ENCODE measurements at regions not wholly inside any gene's neighbourhood (a gene's known extent, or its start where the extent isn't known, plus 50 kb on each side); places are given as distances from the start of the nearest gene placed in this dataset.

DNA sequence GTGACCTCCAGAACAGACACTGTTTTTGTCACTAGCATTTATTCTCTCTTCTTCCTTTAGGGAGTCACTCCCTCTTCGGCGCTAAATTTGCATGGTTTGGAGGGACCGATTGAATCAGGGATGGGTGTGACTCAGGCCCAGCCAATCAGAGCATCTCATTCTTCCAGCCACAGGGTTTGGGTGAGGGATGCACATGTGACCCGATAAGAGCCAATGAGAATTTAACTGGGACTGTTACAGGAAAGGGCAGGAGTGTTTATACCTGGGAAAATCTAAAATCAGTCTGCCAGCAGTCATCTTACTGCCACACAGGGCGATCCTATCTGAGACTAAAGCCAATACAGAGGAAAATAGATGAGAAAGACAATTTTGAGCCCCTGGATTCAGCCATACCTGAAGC lies 351.2 kb upstream of the ERCC4 start:
- Histone ChIP-seq H3K9me3 (ENCODE audit: control insufficient read depth in 4 of 4, low read length in 3 of 4) (no peaks in the 10 kb centered on the region), H3K27ac (ENCODE audit: low read depth in 1 of 2, low read length in 2 of 2) (no peak overlapping the region), H3K4me1 (ENCODE audit: control insufficient read depth in 4 of 4, insufficient read depth in 4 of 4, low read length in 3 of 4) (no peaks in the 10 kb centered on the region), H3K9ac (ENCODE audit: low read depth in 1 of 2, low read length in 2 of 2) (no peak overlapping the region), H3K36me3 (ENCODE audit: control insufficient read depth in 4 of 4, insufficient read depth in 3 of 4, low read depth in 1 of 4, low read length in 3 of 4) (no peaks in the 10 kb centered on the region), H3K27me3 (ENCODE audit: control insufficient read depth in 4 of 4, insufficient read depth in 4 of 4, low read length in 3 of 4) (no peaks in the 10 kb centered on the region), H3K4me3 (ENCODE audit: low read depth in 1 of 3, low read length in 3 of 3) (no peak overlapping the region)
- DNase-seq (ENCODE audit: low spot score), result no peak
- 93% methylated on average over 5 of the region's 5 CpGs for whole genome bisulfite sequencing
- TF ChIP-seq GABPA (IDR thresholded peaks at IDR 0.05 in 1 of 2, conservative IDR thresholded peaks at IDR 0.05 in 1 of 2) (no peak), SP1 (IDR thresholded peaks at IDR 0.05) (no peak), TAF1 (conservative IDR thresholded peaks at IDR 0.05) (no peak), HNF4A (conservative IDR thresholded peaks at IDR 0.05) (no peak), EGR1 (IDR thresholded peaks at IDR 0.05; ENCODE audit: low read depth in 2 of 2) (no peak), NR2F2 (IDR thresholded peaks at IDR 0.05) (no peak), RXRA (IDR thresholded peaks at IDR 0.05) (no peak), FOXA1 (IDR thresholded peaks at IDR 0.05) (no peak)
- TF ChIP-seq, protein P1, sequence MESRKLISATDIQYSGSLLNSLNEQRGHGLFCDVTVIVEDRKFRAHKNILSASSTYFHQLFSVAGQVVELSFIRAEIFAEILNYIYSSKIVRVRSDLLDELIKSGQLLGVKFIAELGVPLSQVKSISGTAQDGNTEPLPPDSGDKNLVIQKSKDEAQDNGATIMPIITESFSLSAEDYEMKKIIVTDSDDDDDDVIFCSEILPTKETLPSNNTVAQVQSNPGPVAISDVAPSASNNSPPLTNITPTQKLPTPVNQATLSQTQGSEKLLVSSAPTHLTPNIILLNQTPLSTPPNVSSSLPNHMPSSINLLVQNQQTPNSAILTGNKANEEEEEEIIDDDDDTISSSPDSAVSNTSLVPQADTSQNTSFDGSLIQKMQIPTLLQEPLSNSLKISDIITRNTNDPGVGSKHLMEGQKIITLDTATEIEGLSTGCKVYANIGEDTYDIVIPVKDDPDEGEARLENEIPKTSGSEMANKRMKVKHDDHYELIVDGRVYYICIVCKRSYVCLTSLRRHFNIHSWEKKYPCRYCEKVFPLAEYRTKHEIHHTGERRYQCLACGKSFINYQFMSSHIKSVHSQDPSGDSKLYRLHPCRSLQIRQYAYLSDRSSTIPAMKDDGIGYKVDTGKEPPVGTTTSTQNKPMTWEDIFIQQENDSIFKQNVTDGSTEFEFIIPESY (IDR thresholded peaks at IDR 0.05), result no peak
- TF ChIP-seq, protein P2, sequence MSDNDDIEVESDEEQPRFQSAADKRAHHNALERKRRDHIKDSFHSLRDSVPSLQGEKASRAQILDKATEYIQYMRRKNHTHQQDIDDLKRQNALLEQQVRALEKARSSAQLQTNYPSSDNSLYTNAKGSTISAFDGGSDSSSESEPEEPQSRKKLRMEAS (IDR thresholded peaks at IDR 0.05), result no peak
- TF ChIP-seq, protein P3, sequence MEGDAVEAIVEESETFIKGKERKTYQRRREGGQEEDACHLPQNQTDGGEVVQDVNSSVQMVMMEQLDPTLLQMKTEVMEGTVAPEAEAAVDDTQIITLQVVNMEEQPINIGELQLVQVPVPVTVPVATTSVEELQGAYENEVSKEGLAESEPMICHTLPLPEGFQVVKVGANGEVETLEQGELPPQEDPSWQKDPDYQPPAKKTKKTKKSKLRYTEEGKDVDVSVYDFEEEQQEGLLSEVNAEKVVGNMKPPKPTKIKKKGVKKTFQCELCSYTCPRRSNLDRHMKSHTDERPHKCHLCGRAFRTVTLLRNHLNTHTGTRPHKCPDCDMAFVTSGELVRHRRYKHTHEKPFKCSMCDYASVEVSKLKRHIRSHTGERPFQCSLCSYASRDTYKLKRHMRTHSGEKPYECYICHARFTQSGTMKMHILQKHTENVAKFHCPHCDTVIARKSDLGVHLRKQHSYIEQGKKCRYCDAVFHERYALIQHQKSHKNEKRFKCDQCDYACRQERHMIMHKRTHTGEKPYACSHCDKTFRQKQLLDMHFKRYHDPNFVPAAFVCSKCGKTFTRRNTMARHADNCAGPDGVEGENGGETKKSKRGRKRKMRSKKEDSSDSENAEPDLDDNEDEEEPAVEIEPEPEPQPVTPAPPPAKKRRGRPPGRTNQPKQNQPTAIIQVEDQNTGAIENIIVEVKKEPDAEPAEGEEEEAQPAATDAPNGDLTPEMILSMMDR (IDR thresholded peaks at IDR 0.05; ENCODE audit: low read depth, low read length, missing input control), result no peak

DNA sequence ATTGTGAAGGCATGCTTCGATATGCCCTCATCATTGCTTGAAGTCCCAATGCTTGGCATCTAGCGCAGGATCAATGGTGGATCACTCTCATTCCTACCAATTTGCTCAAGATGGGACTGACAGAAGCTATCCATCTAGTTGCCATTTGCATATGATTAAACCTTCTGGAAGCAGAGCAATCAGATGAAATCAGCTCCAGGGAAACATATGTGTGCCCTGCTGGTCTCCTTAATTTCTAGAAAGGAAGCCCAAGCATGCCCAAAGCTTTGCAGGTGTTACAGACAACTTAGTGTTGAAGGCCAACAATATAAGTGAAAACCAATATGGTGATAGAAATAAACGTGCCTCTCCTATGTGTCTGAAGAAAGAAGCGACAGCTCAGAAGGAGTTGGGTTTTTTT lies 350.0 kb upstream of the ERCC4 start:
- Histone ChIP-seq H3K4me1 (ENCODE audit: control insufficient read depth in 4 of 4, insufficient read depth in 4 of 4, low read length in 3 of 4) (peaks cover 0 to 4% (median 1%) of the 10 kb centered on the region in 4 donors), H3K27ac (ENCODE audit: low read depth in 1 of 2, low read length in 2 of 2) (no peak overlapping the region), H3K27me3 (ENCODE audit: control insufficient read depth in 4 of 4, insufficient read depth in 4 of 4, low read length in 3 of 4) (no peaks in the 10 kb centered on the region), H3K9ac (ENCODE audit: low read depth in 1 of 2, low read length in 2 of 2) (no peak overlapping the region), H3K36me3 (ENCODE audit: control insufficient read depth in 4 of 4, insufficient read depth in 3 of 4, low read depth in 1 of 4, low read length in 3 of 4) (no peaks in the 10 kb centered on the region), H3K9me3 (ENCODE audit: control insufficient read depth in 4 of 4, low read length in 3 of 4) (no peaks in the 10 kb centered on the region), H3K4me3 (ENCODE audit: low read depth in 1 of 3, low read length in 3 of 3) (no peak overlapping the region)
- TF ChIP-seq NR2F2 (IDR thresholded peaks at IDR 0.05) (no peak), GABPA (IDR thresholded peaks at IDR 0.05 in 1 of 2, conservative IDR thresholded peaks at IDR 0.05 in 1 of 2) (no peak), RXRA (IDR thresholded peaks at IDR 0.05) (no peak), YY1 (IDR thresholded peaks at IDR 0.05) (no peak), HNF4A (conservative IDR thresholded peaks at IDR 0.05) (no peak), FOXA2 (IDR thresholded peaks at IDR 0.05) (no peak), EGR1 (IDR thresholded peaks at IDR 0.05; ENCODE audit: low read depth in 2 of 2) (no peak)
- TF ChIP-seq, protein P2 (IDR thresholded peaks at IDR 0.05), result no peak
- TF ChIP-seq, protein P4, sequence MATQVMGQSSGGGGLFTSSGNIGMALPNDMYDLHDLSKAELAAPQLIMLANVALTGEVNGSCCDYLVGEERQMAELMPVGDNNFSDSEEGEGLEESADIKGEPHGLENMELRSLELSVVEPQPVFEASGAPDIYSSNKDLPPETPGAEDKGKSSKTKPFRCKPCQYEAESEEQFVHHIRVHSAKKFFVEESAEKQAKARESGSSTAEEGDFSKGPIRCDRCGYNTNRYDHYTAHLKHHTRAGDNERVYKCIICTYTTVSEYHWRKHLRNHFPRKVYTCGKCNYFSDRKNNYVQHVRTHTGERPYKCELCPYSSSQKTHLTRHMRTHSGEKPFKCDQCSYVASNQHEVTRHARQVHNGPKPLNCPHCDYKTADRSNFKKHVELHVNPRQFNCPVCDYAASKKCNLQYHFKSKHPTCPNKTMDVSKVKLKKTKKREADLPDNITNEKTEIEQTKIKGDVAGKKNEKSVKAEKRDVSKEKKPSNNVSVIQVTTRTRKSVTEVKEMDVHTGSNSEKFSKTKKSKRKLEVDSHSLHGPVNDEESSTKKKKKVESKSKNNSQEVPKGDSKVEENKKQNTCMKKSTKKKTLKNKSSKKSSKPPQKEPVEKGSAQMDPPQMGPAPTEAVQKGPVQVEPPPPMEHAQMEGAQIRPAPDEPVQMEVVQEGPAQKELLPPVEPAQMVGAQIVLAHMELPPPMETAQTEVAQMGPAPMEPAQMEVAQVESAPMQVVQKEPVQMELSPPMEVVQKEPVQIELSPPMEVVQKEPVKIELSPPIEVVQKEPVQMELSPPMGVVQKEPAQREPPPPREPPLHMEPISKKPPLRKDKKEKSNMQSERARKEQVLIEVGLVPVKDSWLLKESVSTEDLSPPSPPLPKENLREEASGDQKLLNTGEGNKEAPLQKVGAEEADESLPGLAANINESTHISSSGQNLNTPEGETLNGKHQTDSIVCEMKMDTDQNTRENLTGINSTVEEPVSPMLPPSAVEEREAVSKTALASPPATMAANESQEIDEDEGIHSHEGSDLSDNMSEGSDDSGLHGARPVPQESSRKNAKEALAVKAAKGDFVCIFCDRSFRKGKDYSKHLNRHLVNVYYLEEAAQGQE (IDR thresholded peaks at IDR 0.05), result no peak
- TF ChIP-seq, protein P5, sequence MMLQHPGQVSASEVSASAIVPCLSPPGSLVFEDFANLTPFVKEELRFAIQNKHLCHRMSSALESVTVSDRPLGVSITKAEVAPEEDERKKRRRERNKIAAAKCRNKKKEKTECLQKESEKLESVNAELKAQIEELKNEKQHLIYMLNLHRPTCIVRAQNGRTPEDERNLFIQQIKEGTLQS (IDR thresholded peaks at IDR 0.05), result no peak
- TF ChIP-seq, protein P1 (IDR thresholded peaks at IDR 0.05), result no peak
- WGBS, result 88% methylated on average over 4 of the region's 4 CpGs
- DNase-seq (ENCODE audit: low spot score), result no peak

All from liver (tissue), 8 donors.